ENCODE measurements at regions not wholly inside any gene's neighbourhood (a gene's known extent, or its start where the extent isn't known, plus 50 kb on each side); places are given as distances from the start of the nearest gene placed in this dataset.

DNA sequence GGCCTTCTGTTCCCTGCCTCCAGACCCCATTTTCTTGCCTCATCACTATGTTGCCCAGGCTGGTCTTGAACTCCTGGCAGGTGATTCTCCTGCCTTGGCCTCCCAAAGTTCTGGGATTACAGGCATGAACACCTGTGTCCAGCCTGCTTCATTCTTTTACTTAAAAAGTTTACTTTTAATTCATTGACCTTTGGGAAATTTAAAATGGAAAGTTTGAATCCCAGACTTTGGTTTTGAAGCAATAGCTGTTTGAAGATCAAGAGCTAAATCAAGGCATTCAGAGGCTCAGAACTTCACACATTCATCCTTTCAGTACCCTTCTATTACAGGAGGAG is 79.3 kb upstream of the SESTD1 start:
- TF ChIP-seq, protein P1, sequence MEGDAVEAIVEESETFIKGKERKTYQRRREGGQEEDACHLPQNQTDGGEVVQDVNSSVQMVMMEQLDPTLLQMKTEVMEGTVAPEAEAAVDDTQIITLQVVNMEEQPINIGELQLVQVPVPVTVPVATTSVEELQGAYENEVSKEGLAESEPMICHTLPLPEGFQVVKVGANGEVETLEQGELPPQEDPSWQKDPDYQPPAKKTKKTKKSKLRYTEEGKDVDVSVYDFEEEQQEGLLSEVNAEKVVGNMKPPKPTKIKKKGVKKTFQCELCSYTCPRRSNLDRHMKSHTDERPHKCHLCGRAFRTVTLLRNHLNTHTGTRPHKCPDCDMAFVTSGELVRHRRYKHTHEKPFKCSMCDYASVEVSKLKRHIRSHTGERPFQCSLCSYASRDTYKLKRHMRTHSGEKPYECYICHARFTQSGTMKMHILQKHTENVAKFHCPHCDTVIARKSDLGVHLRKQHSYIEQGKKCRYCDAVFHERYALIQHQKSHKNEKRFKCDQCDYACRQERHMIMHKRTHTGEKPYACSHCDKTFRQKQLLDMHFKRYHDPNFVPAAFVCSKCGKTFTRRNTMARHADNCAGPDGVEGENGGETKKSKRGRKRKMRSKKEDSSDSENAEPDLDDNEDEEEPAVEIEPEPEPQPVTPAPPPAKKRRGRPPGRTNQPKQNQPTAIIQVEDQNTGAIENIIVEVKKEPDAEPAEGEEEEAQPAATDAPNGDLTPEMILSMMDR (IDR thresholded peaks at IDR 0.05) = no peak
- TF ChIP-seq POLR2A (IDR thresholded peaks at IDR 0.05) = no peak
